ENCODE measurements at regions not wholly inside any gene's neighbourhood (a gene's known extent, or its start where the extent isn't known, plus 50 kb on each side); places are given as distances from the start of the nearest gene placed in this dataset.

GRCh38 chr10:8691498-8692017 is 637.1 kb downstream of the GATA3 start:
- TF ChIP-seq ATF3 (IDR thresholded peaks at IDR 0.05) = no peak
- TF ChIP-seq CTCF (IDR thresholded peaks at IDR 0.05; ENCODE audit: low read depth, low read length, missing input control) = no peak
- TF ChIP-seq RXRA (IDR thresholded peaks at IDR 0.05) = no peak
- TF ChIP-seq MAX (IDR thresholded peaks at IDR 0.05) = no peak
- no peak for TF ChIP-seq RAD21 (IDR thresholded peaks at IDR 0.05)
- TF ChIP-seq, protein P1, sequence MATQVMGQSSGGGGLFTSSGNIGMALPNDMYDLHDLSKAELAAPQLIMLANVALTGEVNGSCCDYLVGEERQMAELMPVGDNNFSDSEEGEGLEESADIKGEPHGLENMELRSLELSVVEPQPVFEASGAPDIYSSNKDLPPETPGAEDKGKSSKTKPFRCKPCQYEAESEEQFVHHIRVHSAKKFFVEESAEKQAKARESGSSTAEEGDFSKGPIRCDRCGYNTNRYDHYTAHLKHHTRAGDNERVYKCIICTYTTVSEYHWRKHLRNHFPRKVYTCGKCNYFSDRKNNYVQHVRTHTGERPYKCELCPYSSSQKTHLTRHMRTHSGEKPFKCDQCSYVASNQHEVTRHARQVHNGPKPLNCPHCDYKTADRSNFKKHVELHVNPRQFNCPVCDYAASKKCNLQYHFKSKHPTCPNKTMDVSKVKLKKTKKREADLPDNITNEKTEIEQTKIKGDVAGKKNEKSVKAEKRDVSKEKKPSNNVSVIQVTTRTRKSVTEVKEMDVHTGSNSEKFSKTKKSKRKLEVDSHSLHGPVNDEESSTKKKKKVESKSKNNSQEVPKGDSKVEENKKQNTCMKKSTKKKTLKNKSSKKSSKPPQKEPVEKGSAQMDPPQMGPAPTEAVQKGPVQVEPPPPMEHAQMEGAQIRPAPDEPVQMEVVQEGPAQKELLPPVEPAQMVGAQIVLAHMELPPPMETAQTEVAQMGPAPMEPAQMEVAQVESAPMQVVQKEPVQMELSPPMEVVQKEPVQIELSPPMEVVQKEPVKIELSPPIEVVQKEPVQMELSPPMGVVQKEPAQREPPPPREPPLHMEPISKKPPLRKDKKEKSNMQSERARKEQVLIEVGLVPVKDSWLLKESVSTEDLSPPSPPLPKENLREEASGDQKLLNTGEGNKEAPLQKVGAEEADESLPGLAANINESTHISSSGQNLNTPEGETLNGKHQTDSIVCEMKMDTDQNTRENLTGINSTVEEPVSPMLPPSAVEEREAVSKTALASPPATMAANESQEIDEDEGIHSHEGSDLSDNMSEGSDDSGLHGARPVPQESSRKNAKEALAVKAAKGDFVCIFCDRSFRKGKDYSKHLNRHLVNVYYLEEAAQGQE (IDR thresholded peaks at IDR 0.05) = no peak
- TF ChIP-seq TAF1 (conservative IDR thresholded peaks at IDR 0.05) = no peak
- no peak for TF ChIP-seq JUND (IDR thresholded peaks at IDR 0.05)
